Karpas-422 (cell line): ENCODE measurements at regions not wholly inside any gene's neighbourhood (a gene's known extent, or its start where the extent isn't known, plus 50 kb on each side); places are given as distances from the start of the nearest gene placed in this dataset.

Experiments
- DNase-seq: peaks from one replicate; pipeline ENCODE4 v3.0.0-alpha.2; 2015
- H2AFZ ChIP-seq: fragments of 200-600 bp; sonication (generic); 2 replicates; pipeline ENCODE4 v1.6.1; 2014; ENCODE audit warnings: antibody characterized with exemption, low read length, mixed read lengths
- H3K27ac ChIP-seq: fragments of 200-600 bp; sonication (generic); 2 replicates; pipeline ENCODE4 v1.5.1; 2014; ENCODE audit warnings: mild to moderate bottlenecking, low read length, moderate library complexity
- H3K27me3 ChIP-seq: fragments of 200-600 bp; sonication (generic); 2 replicates; pipeline ENCODE4 v1.6.1; 2014; ENCODE audit warnings: low read length, mixed read lengths
- H3K36me3 ChIP-seq: fragments of 200-600 bp; sonication (generic); 2 replicates; pipeline ENCODE4 v1.6.1; 2014; ENCODE audit warnings: low read length, mixed read lengths; ENCODE audit not compliant: insufficient read depth
- H3K4me1 ChIP-seq: fragments of 200-600 bp; sonication (generic); 2 replicates; pipeline ENCODE4 v1.6.1; 2014; ENCODE audit warnings: mild to moderate bottlenecking, low read length, mixed read lengths
- H3K4me2 ChIP-seq: fragments of 200-600 bp; sonication (generic); 2 replicates; pipeline ENCODE4 v1.6.1; 2014; ENCODE audit warnings: low read length, low read depth, mild to moderate bottlenecking; ENCODE audit not compliant: poor library complexity, severe bottlenecking
- H3K4me3 ChIP-seq: fragments of 200-600 bp; sonication (generic); 2 replicates; pipeline ENCODE4 v1.5.1; 2014; ENCODE audit warnings: mild to moderate bottlenecking, antibody characterized with exemption, low read length, mixed read lengths
- H3K79me2 ChIP-seq: fragments of 200-600 bp; sonication (generic); 2 replicates; pipeline ENCODE4 v1.6.1; 2014; ENCODE audit warnings: mild to moderate bottlenecking, low read length, mixed read lengths
- H3K9ac ChIP-seq: fragments of 200-600 bp; sonication (generic); 2 replicates; pipeline ENCODE4 v1.6.0; 2014; ENCODE audit warnings: low read length
- H3K9me2 ChIP-seq: fragments of 200-600 bp; sonication (generic), shearing (Covaris generic); replicated peaks from 2 replicates; pipeline ENCODE4 v1.6.0; 2014; ENCODE audit warnings: mild to moderate bottlenecking, low read length, moderate library complexity; ENCODE audit not compliant: insufficient read depth
- H3K9me3 ChIP-seq: fragments of 300-700, 200-600 bp; sonication (generic); 2 replicates; pipeline ENCODE4 v1.6.1; 2014; ENCODE audit warnings: low read length, mixed read lengths
- H4K20me1 ChIP-seq: fragments of 200-600 bp; sonication (generic); 2 replicates; pipeline ENCODE4 v1.6.1; 2014; ENCODE audit warnings: mild to moderate bottlenecking, antibody characterized with exemption, low read length, low read depth; ENCODE audit not compliant: insufficient read depth

GRCh38 chr6:6749702-6750491, 161.4 kb downstream of the LY86 start:
- Histone ChIP-seq H3K4me3 (no peak overlapping the region), H3K79me2 (no peaks in the 10 kb centered on the region), H3K9ac (no peak overlapping the region), H3K36me3 (no peaks in the 10 kb centered on the region), H3K27me3 (no peaks in the 10 kb centered on the region), H3K9me3 (no peaks in the 10 kb centered on the region), H3K9me2 (no peaks in the 10 kb centered on the region), H2AFZ (no peak overlapping the region), H4K20me1 (no peaks in the 10 kb centered on the region), H3K27ac (no peak overlapping the region), H3K4me2 (no peak overlapping the region), H3K4me1 (no peaks in the 10 kb centered on the region)
- DNase-seq: no peak

- Histone ChIP-seq H3K79me2 (no peaks in the 10 kb centered on the region), H3K4me1 (no peaks in the 10 kb centered on the region), H3K4me3 (no peak overlapping the region), H3K9ac (no peak overlapping the region), H2AFZ (no peak overlapping the region), H3K27me3 (no peaks in the 10 kb centered on the region), H3K9me2 (no peaks in the 10 kb centered on the region), H3K27ac (no peak overlapping the region), H3K4me2 (no peak overlapping the region), H3K36me3 (no peaks in the 10 kb centered on the region), H3K9me3 (no peaks in the 10 kb centered on the region), H4K20me1 (no peaks in the 10 kb centered on the region)
- DNase-seq: no peak
Observed at GRCh38 chr6:6750594-6751265, 162.2 kb downstream of the LY86 start.

DNA sequence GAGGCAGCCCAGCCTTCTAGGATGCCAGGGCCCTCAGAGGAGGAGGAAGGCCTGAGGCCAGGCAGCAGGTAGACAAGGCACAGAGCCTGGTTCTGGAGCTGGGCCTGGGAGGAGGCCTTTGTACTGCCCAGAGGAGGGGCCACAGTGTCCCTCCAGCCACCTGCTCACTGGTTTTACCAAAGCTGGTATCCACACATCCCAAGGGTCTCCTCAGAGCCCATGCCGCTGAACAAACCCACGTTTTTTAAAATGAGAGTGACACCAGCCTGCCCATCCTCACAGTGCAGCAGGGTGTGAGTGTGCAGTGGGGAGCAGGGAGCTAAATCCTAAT, 162.7 kb downstream of the LY86 start:
- Histone ChIP-seq H3K9me3 (no peaks in the 10 kb centered on the region), H3K27ac (no peak overlapping the region), H3K79me2 (no peaks in the 10 kb centered on the region), H3K9me2 (no peaks in the 10 kb centered on the region), H3K9ac (no peak overlapping the region), H3K4me2 (no peak overlapping the region), H4K20me1 (no peaks in the 10 kb centered on the region), H3K4me3 (no peak overlapping the region), H3K36me3 (no peaks in the 10 kb centered on the region), H2AFZ (no peak overlapping the region), H3K27me3 (no peaks in the 10 kb centered on the region), H3K4me1 (no peaks in the 10 kb centered on the region)
- DNase-seq: no peak

DNA sequence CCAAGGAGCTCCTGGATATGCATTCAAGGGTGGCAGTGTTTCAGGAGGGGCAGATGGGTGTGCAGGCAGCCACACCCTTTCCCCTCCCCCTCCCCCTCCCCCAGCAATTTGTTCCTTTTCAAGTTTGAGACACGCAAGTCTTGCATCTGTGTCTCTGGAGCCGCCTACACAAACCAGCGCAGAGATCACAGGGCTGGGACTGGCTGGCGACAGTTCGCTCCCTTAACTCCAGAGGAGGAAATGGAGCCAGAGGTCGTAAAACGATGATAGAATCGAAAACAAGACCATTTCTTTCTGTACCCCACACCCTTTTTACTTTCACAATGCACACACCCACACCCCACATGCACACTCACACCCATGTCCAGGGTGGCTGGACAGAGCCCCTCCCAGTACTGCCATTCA, 163.1 kb downstream of the LY86 start:
- H2AFZ ChIP-seq: no peak overlapping the region
- H3K9me3 ChIP-seq: no peaks in the 10 kb centered on the region
- H3K27ac ChIP-seq: no peak overlapping the region
- H4K20me1 ChIP-seq: no peaks in the 10 kb centered on the region
- no peak for DNase-seq
- H3K27me3 ChIP-seq: no peaks in the 10 kb centered on the region
- H3K4me2 ChIP-seq: no peak overlapping the region
- no peaks in the 10 kb centered on the region for H3K36me3 ChIP-seq
- no peak overlapping the region for H3K4me3 ChIP-seq
- no peaks in the 10 kb centered on the region for H3K79me2 ChIP-seq
- no peaks in the 10 kb centered on the region for H3K4me1 ChIP-seq
- H3K9me2 ChIP-seq: no peaks in the 10 kb centered on the region
- H3K9ac ChIP-seq: no peak overlapping the region

GRCh38 chr6:6752129-6752528, 163.6 kb downstream of the LY86 start:
- no peak overlapping the region for H2AFZ ChIP-seq
- H3K9me3 ChIP-seq: no peaks in the 10 kb centered on the region
- no peaks in the 10 kb centered on the region for H3K27me3 ChIP-seq
- no peaks in the 10 kb centered on the region for H3K36me3 ChIP-seq
- no peaks in the 10 kb centered on the region for H3K4me1 ChIP-seq
- no peak overlapping the region for H3K9ac ChIP-seq
- H3K79me2 ChIP-seq: no peaks in the 10 kb centered on the region
- no peaks in the 10 kb centered on the region for H4K20me1 ChIP-seq
- no peak overlapping the region for H3K4me3 ChIP-seq
- H3K4me2 ChIP-seq: no peak overlapping the region
- H3K9me2 ChIP-seq: no peaks in the 10 kb centered on the region
- no peak for DNase-seq
- no peak overlapping the region for H3K27ac ChIP-seq

- no peak overlapping the region for H3K4me2 ChIP-seq
- no peak overlapping the region for H3K4me3 ChIP-seq
- no peak overlapping the region for H3K9ac ChIP-seq
- no peaks in the 10 kb centered on the region for H3K4me1 ChIP-seq
- no peak overlapping the region for H3K27ac ChIP-seq
- no peaks in the 10 kb centered on the region for H3K9me3 ChIP-seq
- H4K20me1 ChIP-seq: no peaks in the 10 kb centered on the region
- H3K79me2 ChIP-seq: no peaks in the 10 kb centered on the region
- DNase-seq: no peak
- H2AFZ ChIP-seq: no peak overlapping the region
- no peaks in the 10 kb centered on the region for H3K27me3 ChIP-seq
- no peaks in the 10 kb centered on the region for H3K36me3 ChIP-seq
- H3K9me2 ChIP-seq: no peaks in the 10 kb centered on the region
Observed at GRCh38 chr6:6753301-6753700, 164.8 kb downstream of the LY86 start.

GRCh38 chr6:6756526-6756925, 168.0 kb downstream of the LY86 start:
- H2AFZ ChIP-seq: no peak overlapping the region
- H3K4me3 ChIP-seq: no peak overlapping the region
- no peaks in the 10 kb centered on the region for H3K27me3 ChIP-seq
- H3K79me2 ChIP-seq: no peaks in the 10 kb centered on the region
- DNase-seq: no peak
- H3K36me3 ChIP-seq: no peaks in the 10 kb centered on the region
- H4K20me1 ChIP-seq: no peaks in the 10 kb centered on the region
- H3K9me3 ChIP-seq: no peaks in the 10 kb centered on the region
- no peaks in the 10 kb centered on the region for H3K9me2 ChIP-seq
- no peak overlapping the region for H3K27ac ChIP-seq
- H3K4me2 ChIP-seq: no peak overlapping the region
- H3K9ac ChIP-seq: no peak overlapping the region
- no peaks in the 10 kb centered on the region for H3K4me1 ChIP-seq

DNA sequence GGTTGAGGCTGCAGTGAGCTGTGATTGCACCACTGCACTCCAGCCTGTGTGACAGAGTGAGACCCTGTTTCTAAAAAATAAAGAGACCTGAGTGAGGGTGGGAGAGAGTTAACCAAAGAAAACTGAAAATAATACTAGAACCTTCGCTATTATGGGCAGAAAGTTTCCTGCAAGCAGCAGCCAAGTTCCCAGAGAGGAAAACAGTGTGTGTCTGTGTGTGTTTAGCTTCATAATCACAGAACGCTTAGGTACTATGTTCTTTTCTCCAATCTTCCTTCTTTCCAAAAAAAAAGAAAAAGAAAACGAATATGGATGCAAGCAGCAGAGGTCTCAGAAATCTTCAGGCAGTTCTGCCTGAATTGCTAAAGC, 170.0 kb downstream of the LY86 start:
- Histone ChIP-seq H3K27me3 (no peaks in the 10 kb centered on the region), H2AFZ (no peak overlapping the region)

More for the DNA sequence above, 170.0 kb downstream of the LY86 start:
- Histone ChIP-seq H3K4me3 (no peak overlapping the region), H3K9me2 (no peaks in the 10 kb centered on the region), H4K20me1 (no peaks in the 10 kb centered on the region), H3K36me3 (no peaks in the 10 kb centered on the region), H3K9me3 (no peaks in the 10 kb centered on the region), H3K9ac (no peak overlapping the region), H3K27ac (no peak overlapping the region), H3K4me1 (no peaks in the 10 kb centered on the region), H3K4me2 (no peak overlapping the region), H3K79me2 (no peaks in the 10 kb centered on the region)
- DNase-seq: no peak
